HL-60 (cell line): ENCODE measurements at regions not wholly inside any gene's neighbourhood (a gene's known extent, or its start where the extent isn't known, plus 50 kb on each side); places are given as distances from the start of the nearest gene placed in this dataset.

Source experiments
- DNase-seq, 2 experiments: peaks; one replicate each; pipeline ENCODE4 v3.0.0-alpha.2; 2010 to 2020; ENCODE audit warnings: low read depth in 1 of 2, low spot score in 1 of 2
- H3K27ac ChIP-seq: fragments of 250-450 bp; sonication (Bioruptor Pico); replicated peaks from 2 replicates; pipeline ENCODE4 v1.5.1; 2020; ENCODE audit warnings: mild to moderate bottlenecking, moderate library complexity
- H3K27me3 ChIP-seq: fragments of 250-450 bp; sonication (Bioruptor Pico); 2 replicates; pipeline ENCODE4 v1.5.1; 2021; ENCODE audit warnings: mild to moderate bottlenecking, moderate library complexity; ENCODE audit not compliant: insufficient read depth, poor library complexity, severe bottlenecking
- H3K4me3 ChIP-seq: replicated peaks from 2 replicates; pipeline ENCODE4 v1.5.1; 2011; ENCODE audit warnings: mild to moderate bottlenecking, control low read depth, low read length; ENCODE audit not compliant: insufficient read depth
- CTCF ChIP-seq: IDR thresholded peaks from one replicate; pipeline ENCODE4 v1.5.1; 2011; ENCODE audit warnings: low read length, control low read depth, inconsistent platforms; ENCODE audit not compliant: insufficient read depth
- GABPA ChIP-seq: IDR thresholded peaks from 2 replicates; pipeline ENCODE4 v1.6.1; 2012; ENCODE audit warnings: low read depth
- POLR2AphosphoS5 ChIP-seq: IDR thresholded peaks from 2 replicates; pipeline ENCODE4 v1.6.1; 2012; ENCODE audit warnings: low read depth
- REST ChIP-seq: IDR thresholded peaks from 2 replicates; pipeline ENCODE4 v1.6.1; 2012; ENCODE audit warnings: low read depth; ENCODE audit not compliant: insufficient replicate concordance
- SPI1 ChIP-seq: IDR thresholded peaks from 2 replicates; pipeline ENCODE4 v1.6.1; 2012; ENCODE audit warnings: low read depth, mild to moderate bottlenecking, borderline replicate concordance

- no peak overlapping the region for H3K27ac ChIP-seq
- no peak for TF ChIP-seq SPI1
- TF ChIP-seq CTCF = no peak
- TF ChIP-seq POLR2AphosphoS5 = no peak
- TF ChIP-seq GABPA = no peak
- no peak for TF ChIP-seq REST
- H3K27me3 ChIP-seq = no peaks in the 10 kb centered on the region
- H3K4me3 ChIP-seq = no peak overlapping the region
- DNase-seq = no peak
These were observed 73.8 kb upstream of the ATP1A1 start for GRCh38 chr1:116299248-116299647.

- DNase-seq = no peak
- TF ChIP-seq POLR2AphosphoS5 (no peak), GABPA (no peak), SPI1 (no peak), REST (no peak), CTCF (no peak)
- no peaks in the 10 kb centered on the region for H3K27me3 ChIP-seq
- no peak overlapping the region for H3K27ac ChIP-seq
- H3K4me3 ChIP-seq = no peak overlapping the region
These were observed 70.8 kb upstream of the ATP1A1 start for GRCh38 chr1:116302281-116302680.

GRCh38 chr1:116306102-116306501 lies 66.9 kb upstream of the ATP1A1 start:
- no peak overlapping the region for H3K4me3 ChIP-seq
- DNase-seq = no peak

More at GRCh38 chr1:116306102-116306501, 66.9 kb upstream of the ATP1A1 start:
- H3K27ac ChIP-seq = no peak overlapping the region
- no peaks in the 10 kb centered on the region for H3K27me3 ChIP-seq
- no peak for TF ChIP-seq CTCF
- no peak for TF ChIP-seq REST
- TF ChIP-seq POLR2AphosphoS5 = no peak
- TF ChIP-seq SPI1 = no peak
- no peak for TF ChIP-seq GABPA
